ENCODE measurements at regions not wholly inside any gene's neighbourhood (a gene's known extent, or its start where the extent isn't known, plus 50 kb on each side); places are given as distances from the start of the nearest gene placed in this dataset.

- no peak for TF ChIP-seq CTCF (IDR thresholded peaks at IDR 0.05)
Measured at GRCh38 chr6:164325168-164325567, 910.6 kb downstream of the QKI start.

GRCh38 chr6:164322533-164322932, 908.0 kb downstream of the QKI start:
- no peak for TF ChIP-seq CTCF (IDR thresholded peaks at IDR 0.05)

DNA sequence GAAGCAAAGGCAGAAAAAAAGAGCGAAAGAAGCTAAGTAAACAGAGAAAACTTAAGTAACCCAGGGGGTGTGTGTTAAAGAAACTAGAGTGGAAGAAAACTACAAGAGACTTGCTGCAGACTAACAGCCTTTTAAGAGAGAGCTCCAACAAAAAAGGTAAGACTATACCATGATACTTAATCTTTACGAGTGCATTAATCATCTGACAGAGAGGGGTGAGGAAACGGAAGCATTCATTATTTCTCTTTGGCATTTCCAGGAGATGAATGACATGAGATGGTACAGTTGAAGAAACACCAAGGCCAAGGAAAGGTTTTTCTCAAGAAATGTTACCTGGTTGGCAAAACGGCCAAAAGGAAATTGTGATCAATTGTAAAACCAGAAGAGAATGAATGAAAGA, 906.8 kb downstream of the QKI start:
- no peak for TF ChIP-seq CTCF (IDR thresholded peaks at IDR 0.05)

- no peak for TF ChIP-seq CTCF (IDR thresholded peaks at IDR 0.05)
Measured at GRCh38 chr6:164315376-164315775, 900.9 kb downstream of the QKI start.

- no peak for TF ChIP-seq CTCF (IDR thresholded peaks at IDR 0.05)
Measured at GRCh38 chr6:164308339-164308738, 893.8 kb downstream of the QKI start.

DNA sequence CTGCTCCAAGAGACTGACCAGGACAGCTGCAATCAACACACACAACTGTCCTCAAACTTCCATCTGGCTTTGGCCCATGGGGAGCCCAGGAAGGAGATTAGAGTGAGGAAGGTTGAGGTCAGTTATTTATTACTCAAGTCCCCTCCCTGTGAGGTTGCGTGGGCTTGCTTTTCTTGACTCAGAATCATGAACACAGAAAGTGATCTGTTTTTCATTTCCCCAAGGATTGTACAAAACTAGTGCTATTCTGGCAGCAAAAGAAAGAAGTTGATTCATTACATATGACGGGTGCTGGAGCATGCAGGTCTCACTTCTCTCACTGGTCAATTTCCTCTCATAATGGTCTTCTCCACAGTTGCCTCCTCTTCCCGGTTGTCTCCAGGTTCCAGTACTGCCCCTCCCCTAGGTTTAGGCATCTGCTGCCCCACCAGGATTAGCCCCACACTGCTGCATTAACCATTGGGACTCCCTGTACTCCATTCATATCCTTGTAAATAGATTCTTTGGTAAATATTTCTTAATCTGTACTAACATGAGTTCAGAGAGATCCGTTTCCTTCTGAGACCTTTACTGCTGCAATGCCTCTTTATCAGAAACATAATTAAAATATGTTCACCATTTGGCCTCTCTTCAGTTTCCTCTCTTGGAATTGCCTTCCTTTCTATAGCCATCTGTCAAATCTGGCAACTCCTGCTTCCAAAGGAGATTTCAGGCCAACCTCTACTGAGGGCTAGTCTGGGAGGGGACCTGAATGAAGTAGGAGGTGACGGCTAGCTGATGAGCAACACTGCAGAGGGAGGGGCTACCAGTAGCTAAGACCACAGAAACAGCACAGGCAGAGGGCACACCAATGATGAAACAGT, 888.8 kb downstream of the QKI start:
- no peak for TF ChIP-seq CTCF (IDR thresholded peaks at IDR 0.05)

- TF ChIP-seq CTCF (IDR thresholded peaks at IDR 0.05), result no peak
Measured at GRCh38 chr6:164296411-164296810, 881.9 kb downstream of the QKI start.
